Activated T-cell treated with anti-CD3 and anti-CD28 coated beads, Interleukin-2, amount 50 U/mL, for 4 hours (primary cell): ENCODE measurements at regions not wholly inside any gene's neighbourhood (a gene's known extent, or its start where the extent isn't known, plus 50 kb on each side); places are given as distances from the start of the nearest gene placed in this dataset.

Experiments
- ATAC-seq, 2 donors: fragments of 200-7000 bp; cut with Tn5 transposase; one replicate each; pipeline ENCODE4 v1.10.0; 2021
- DNase-seq: peaks from one replicate; pipeline ENCODE4 v3.0.0-alpha.2; 2020
- H3K27me3 Mint-ChIP-seq: one replicate; pipeline ENCODE4 v1.8.0; 2021; ENCODE audit warnings: low read depth, mixed read lengths
- H3K36me3 Mint-ChIP-seq: one replicate; pipeline ENCODE4 v1.8.0; 2022; ENCODE audit warnings: mixed read lengths; ENCODE audit not compliant: insufficient read depth
- H3K4me1 Mint-ChIP-seq: one replicate; pipeline ENCODE4 v1.8.0; 2021; ENCODE audit warnings: low read depth, mixed read lengths
- H3K4me3 Mint-ChIP-seq: one replicate; pipeline ENCODE4 v1.8.0; 2021; ENCODE audit warnings: mild to moderate bottlenecking, moderate library complexity, mixed read lengths
- H3K9me3 Mint-ChIP-seq: one replicate; pipeline ENCODE4 v1.8.0; 2021; ENCODE audit warnings: mixed read lengths

DNA sequence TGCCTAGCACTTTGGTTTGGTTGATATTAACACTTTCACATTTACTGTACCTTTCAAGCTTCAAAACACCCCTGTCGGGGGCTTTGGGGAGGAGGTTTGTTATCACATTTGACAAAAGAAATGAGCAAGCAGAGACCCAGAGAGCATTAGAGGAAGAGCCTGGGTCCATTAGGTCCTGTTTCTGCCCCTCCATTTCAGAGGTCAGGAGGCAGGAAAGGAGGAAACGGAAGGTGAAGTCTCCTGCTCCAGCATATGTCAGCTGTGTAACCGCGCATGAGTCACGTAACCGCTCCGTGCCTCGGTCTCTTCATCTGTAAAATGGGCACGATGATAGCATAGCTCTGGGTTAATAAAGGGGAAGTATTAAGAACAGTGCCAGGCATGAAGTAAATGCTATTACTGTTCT lies 201.9 kb upstream of the BCOR start:
- peaks cover 19% of the 10 kb centered on the region for H3K4me1 Mint-ChIP-seq
- DNase-seq, result no peak
- peaks cover 2% of the 10 kb centered on the region for H3K27me3 Mint-ChIP-seq
- H3K36me3 Mint-ChIP-seq, result no peaks in the 10 kb centered on the region
- no peak overlapping the region for H3K4me3 Mint-ChIP-seq
- peak in 1 of 2 donors; percentile 34 for ATAC-seq
- H3K9me3 Mint-ChIP-seq, result no peaks in the 10 kb centered on the region

DNA sequence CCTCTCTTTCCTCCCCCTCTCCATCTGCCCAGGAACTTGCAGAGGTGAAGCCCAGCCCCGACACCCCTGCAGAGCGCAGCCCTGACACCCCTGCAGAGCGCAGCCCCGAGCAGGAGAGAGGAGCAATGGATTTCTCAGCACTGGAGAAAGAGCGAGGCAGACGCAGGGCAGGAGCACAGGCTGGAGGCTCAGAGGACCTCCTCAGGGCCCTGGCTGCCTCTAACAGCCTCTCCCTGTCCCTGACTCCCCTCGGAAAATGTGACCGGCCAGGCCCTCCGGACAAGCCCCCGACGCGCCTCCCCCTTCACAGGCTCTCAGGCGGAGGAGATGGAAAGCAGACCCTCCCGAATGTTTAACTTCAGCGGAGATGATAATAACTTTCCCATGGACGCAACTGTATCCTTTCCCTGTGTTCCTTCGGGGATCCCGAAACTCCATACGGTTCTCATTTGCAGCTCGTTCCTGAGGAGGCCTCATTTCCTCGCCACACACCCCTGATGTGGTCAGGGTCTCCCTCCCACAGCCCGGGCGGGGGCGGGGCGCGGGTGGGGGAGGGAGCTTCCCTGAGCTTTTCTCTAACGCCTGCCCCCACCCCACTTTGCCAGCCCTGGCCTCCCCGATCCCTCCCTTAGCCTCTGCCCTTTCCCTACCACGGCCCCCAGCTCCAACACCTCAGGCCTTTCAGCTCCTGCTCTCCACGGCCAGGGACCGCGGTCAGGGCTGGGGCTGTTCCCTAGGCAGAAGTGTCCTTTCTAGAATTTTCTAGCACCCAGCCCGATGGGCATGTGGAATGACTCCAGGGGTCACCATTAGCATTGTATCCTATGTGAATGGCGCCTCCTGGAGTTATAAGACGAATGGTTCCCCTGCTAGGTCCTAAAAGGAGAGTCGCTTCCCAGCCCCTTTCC lies 201.1 kb upstream of the BCOR start:
- H3K27me3 Mint-ChIP-seq, result peaks cover 2% of the 10 kb centered on the region
- no peak overlapping the region for H3K4me3 Mint-ChIP-seq
- no peaks in the 10 kb centered on the region for H3K36me3 Mint-ChIP-seq
- no peaks in the 10 kb centered on the region for H3K9me3 Mint-ChIP-seq
- ATAC-seq (no peak), DNase-seq (no peak)
- peaks cover 19% of the 10 kb centered on the region for H3K4me1 Mint-ChIP-seq

- no peak for ATAC-seq
- H3K4me3 Mint-ChIP-seq, result no peak overlapping the region
These were observed 200.3 kb upstream of the BCOR start for GRCh38 chrX:40298069-40298468.

GRCh38 chrX:40291553-40291952 lies 193.8 kb upstream of the BCOR start:
- ATAC-seq, result no peak
- no peaks in the 10 kb centered on the region for H3K36me3 Mint-ChIP-seq
- H3K9me3 Mint-ChIP-seq, result peaks cover 4% of the 10 kb centered on the region
- no peaks in the 10 kb centered on the region for H3K27me3 Mint-ChIP-seq
- no peak overlapping the region for H3K4me3 Mint-ChIP-seq
- no peaks in the 10 kb centered on the region for H3K4me1 Mint-ChIP-seq
- no peak for DNase-seq

More at GRCh38 chrX:40298069-40298468, 200.3 kb upstream of the BCOR start:
- Mint-ChIP-seq H3K27me3 (peaks cover 2% of the 10 kb centered on the region), H3K9me3 (no peaks in the 10 kb centered on the region), H3K4me1 (peaks cover 13% of the 10 kb centered on the region), H3K36me3 (no peaks in the 10 kb centered on the region)
- no peak for DNase-seq

GRCh38 chrX:40290517-40290916 lies 192.8 kb upstream of the BCOR start:
- H3K36me3 Mint-ChIP-seq, result no peaks in the 10 kb centered on the region
- H3K9me3 Mint-ChIP-seq, result peaks cover 4% of the 10 kb centered on the region
- no peak overlapping the region for H3K4me3 Mint-ChIP-seq
- DNase-seq (no peak), ATAC-seq (no peak)
- no peaks in the 10 kb centered on the region for H3K4me1 Mint-ChIP-seq
- H3K27me3 Mint-ChIP-seq, result no peaks in the 10 kb centered on the region

DNA sequence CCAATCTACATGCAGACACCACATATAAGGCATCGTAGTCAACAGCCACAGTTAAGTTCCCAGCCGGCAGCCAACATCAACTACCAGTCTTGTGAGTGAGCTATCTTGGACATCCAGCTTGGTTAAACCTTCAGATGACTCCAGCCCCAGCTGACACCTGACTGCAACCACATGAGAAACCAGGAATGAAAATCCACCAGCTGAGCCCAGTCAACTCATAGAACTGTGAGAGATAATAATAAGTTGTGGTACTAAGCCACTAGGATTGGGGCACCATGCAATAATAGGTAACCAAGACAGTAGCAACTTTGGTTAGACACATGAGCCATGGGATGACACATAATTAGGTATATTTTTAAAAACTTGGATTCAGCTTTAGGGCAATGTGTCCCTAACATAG lies 188.1 kb upstream of the BCOR start:
- no peak for ATAC-seq
- DNase-seq, result no peak
- H3K4me3 Mint-ChIP-seq, result no peak overlapping the region
- no peaks in the 10 kb centered on the region for H3K36me3 Mint-ChIP-seq
- H3K4me1 Mint-ChIP-seq, result peaks cover 13% of the 10 kb centered on the region
- H3K27me3 Mint-ChIP-seq, result no peaks in the 10 kb centered on the region
- H3K9me3 Mint-ChIP-seq, result peaks cover 9% of the 10 kb centered on the region

DNA sequence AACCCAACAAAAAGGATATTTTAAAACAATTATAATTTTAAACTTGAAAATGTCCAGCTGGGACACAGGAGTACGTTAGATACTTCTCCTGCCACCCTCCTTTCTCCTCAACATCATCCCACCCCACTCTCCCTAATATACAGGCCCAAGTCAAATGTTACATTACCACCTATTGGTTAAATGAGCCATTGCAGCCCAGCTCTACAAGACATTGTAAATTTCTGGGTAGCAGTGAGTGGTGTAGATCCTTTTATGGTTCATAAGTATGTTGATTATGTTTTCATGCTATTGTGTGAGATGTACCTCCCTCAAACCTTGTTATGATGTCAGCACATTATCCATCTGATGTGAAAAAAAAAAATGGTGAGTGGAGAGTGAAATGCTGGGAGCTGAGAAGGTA lies 187.1 kb upstream of the BCOR start:
- H3K9me3 Mint-ChIP-seq, result peaks cover 5% of the 10 kb centered on the region
- ATAC-seq (no peak), DNase-seq (no peak)
- H3K4me1 Mint-ChIP-seq, result peaks cover 15% of the 10 kb centered on the region
- no peaks in the 10 kb centered on the region for H3K27me3 Mint-ChIP-seq
- no peak overlapping the region for H3K4me3 Mint-ChIP-seq
- H3K36me3 Mint-ChIP-seq, result no peaks in the 10 kb centered on the region

DNA sequence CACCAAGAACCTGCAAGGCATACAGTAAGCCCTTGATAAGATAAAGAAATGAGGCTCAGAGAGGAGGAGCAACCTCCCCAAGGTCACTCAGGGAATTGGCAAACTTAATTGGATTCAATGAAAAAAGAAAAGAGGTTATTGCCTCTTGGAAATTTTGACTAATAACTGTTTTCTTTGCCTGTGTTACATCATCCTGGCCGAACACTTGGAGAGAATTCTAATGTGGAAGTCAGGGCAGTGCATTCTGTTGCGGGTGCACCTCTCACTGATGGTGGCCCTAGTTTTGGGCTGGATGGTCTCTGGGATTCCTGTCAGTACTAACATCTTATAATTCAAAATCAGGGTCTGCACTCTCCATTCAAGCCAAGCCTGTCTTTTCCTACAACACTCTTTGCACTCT lies 186.2 kb upstream of the BCOR start:
- no peak for DNase-seq
- H3K36me3 Mint-ChIP-seq, result no peaks in the 10 kb centered on the region
- H3K27me3 Mint-ChIP-seq, result no peaks in the 10 kb centered on the region
- peaks cover 5% of the 10 kb centered on the region for H3K9me3 Mint-ChIP-seq
- no peak overlapping the region for H3K4me3 Mint-ChIP-seq
- ATAC-seq, result no peak
- H3K4me1 Mint-ChIP-seq, result peaks cover 23% of the 10 kb centered on the region

- no peak overlapping the region for H3K4me3 Mint-ChIP-seq
- no peak for DNase-seq
- H3K27me3 Mint-ChIP-seq, result no peaks in the 10 kb centered on the region
- no peaks in the 10 kb centered on the region for H3K36me3 Mint-ChIP-seq
- no peak for ATAC-seq
- peaks cover 5% of the 10 kb centered on the region for H3K9me3 Mint-ChIP-seq
- peaks cover 30% of the 10 kb centered on the region for H3K4me1 Mint-ChIP-seq
These were observed 185.3 kb upstream of the BCOR start for GRCh38 chrX:40282946-40283660.

- no peak overlapping the region for H3K4me3 Mint-ChIP-seq
- no peaks in the 10 kb centered on the region for H3K36me3 Mint-ChIP-seq
- peaks cover 30% of the 10 kb centered on the region for H3K4me1 Mint-ChIP-seq
- ATAC-seq, result no peak
- no peak for DNase-seq
- H3K9me3 Mint-ChIP-seq, result peaks cover 5% of the 10 kb centered on the region
- no peaks in the 10 kb centered on the region for H3K27me3 Mint-ChIP-seq
These were observed 184.6 kb upstream of the BCOR start for GRCh38 chrX:40282348-40282747.

DNA sequence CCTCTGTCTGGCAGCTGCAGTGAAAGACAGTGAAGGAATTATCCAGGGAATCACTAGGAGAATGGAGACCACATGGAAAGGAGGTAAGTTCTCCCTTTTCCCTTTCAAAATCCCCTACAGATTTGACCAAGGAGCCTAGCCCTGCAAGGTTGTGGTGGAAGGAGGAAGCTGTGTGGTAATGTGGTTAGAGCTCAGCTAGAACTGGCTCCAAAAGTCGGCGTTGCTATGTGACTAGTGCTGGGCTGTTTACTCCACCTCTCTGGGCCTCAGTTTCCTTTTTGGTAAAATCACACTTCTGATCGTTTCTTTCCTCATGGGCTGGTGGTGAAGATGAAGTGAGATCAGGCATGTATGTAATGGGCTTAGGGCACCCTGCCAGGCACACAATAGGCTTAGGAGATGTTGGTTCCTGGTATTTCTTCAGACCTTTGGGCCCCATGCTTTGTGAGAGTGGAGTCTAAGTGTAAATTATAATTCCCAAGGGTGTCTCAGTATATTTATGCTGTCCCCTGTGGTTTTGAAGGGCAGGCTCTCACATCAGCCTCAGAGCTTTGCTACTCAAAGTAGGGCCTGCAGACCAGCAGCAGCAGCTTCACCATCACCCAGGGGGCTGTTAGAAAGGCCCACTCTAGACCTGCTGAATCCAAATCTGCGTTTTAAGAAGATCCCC lies 183.7 kb upstream of the BCOR start:
- H3K27me3 Mint-ChIP-seq, result no peaks in the 10 kb centered on the region
- H3K4me3 Mint-ChIP-seq, result no peak overlapping the region

GRCh38 chrX:40279762-40280161 lies 182.0 kb upstream of the BCOR start:
- Mint-ChIP-seq H3K27me3 (no peaks in the 10 kb centered on the region), H3K36me3 (no peaks in the 10 kb centered on the region), H3K4me3 (no peak overlapping the region), H3K9me3 (peaks cover under 1% of the 10 kb centered on the region), H3K4me1 (peaks cover 30% of the 10 kb centered on the region)
- DNase-seq (no peak), ATAC-seq (no peak)

More for the DNA sequence above, 183.7 kb upstream of the BCOR start:
- DNase-seq (no peak), ATAC-seq (no peak)
- Mint-ChIP-seq H3K36me3 (no peaks in the 10 kb centered on the region), H3K9me3 (peaks cover 5% of the 10 kb centered on the region), H3K4me1 (peaks cover 30% of the 10 kb centered on the region)

GRCh38 chrX:40279091-40279430 lies 181.3 kb upstream of the BCOR start:
- Mint-ChIP-seq H3K27me3 (no peaks in the 10 kb centered on the region), H3K36me3 (no peaks in the 10 kb centered on the region), H3K4me1 (peaks cover 30% of the 10 kb centered on the region), H3K9me3 (no peaks in the 10 kb centered on the region), H3K4me3 (no peak overlapping the region)
- ATAC-seq (no peak), DNase-seq (no peak)

DNA sequence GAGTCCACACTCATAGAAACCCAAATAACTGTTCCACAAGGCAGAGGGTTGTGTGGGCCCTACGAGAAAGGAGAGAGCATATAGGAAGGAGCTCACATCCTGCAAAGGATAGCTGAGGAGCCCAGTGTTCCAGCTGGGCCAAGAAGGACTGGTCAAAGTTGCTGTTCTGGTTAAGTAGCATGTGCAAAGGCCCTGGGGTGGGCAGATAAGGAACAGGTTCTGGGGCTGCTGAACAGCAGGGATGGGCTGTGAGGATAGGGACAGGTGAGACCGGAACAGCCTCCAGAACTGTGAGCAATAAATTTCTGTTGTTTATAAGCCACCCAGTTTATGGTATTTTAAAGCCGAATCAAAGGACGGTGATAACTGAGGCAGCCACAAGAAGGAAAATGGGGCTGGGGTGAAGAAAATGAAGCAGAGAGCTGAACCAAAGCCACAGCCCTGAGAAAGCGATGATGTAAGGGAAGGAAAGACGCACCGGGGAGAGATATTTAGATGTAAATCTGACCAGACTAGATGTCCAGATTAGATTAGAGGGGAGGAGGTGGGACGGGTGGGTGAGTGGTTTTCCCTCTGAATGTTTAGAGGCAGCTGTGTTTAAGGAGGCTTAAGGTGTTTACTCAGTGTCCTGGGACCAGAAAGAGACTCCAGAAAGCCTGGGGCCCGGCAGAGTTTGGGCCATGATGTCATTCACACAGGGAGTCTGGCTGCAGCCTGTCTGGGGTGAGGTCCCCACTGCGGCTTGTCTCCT lies 180.8 kb upstream of the BCOR start:
- DNase-seq (peak; percentile 51), ATAC-seq (peak; percentile 58 to 77)
- Mint-ChIP-seq H3K4me1 (peaks cover 30% of the 10 kb centered on the region), H3K4me3 (no peak overlapping the region), H3K27me3 (no peaks in the 10 kb centered on the region), H3K9me3 (no peaks in the 10 kb centered on the region), H3K36me3 (no peaks in the 10 kb centered on the region)
